NCI-H2171 (cell line): ENCODE measurements at regions not wholly inside any gene's neighbourhood (a gene's known extent, or its start where the extent isn't known, plus 50 kb on each side); places are given as distances from the start of the nearest gene placed in this dataset.

Experiments used
- DNase-seq: peaks from one replicate; lab custom pipeline; 2025; lab: John Stamatoyannopoulos, UW

DNA sequence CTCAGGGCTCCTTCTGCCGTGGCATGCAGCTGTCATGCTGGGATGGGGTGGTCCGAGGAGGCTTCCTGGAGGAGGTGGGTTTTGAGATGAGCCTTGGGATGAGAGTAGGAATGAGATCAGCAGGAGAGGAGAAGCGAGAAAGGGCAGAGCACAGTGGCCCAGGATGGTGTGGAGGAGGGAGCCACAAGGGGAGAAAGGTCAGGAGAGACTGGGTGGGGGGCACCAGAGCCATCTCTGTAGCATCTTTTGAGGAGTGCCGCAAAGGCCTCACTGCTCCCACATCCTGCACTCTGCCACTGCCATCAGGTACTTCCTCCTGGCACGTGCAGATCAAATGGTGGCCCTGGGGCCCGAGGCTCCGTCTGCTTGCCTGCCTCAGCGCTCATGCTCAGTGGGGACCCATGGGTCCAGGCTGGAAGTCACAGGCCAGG lies 150.2 kb downstream of the MACROH2A1 start:
- DNase-seq = no peak

GRCh38 chr5:135246923-135247795 lies 151.9 kb downstream of the MACROH2A1 start:
- no peak for DNase-seq

DNA sequence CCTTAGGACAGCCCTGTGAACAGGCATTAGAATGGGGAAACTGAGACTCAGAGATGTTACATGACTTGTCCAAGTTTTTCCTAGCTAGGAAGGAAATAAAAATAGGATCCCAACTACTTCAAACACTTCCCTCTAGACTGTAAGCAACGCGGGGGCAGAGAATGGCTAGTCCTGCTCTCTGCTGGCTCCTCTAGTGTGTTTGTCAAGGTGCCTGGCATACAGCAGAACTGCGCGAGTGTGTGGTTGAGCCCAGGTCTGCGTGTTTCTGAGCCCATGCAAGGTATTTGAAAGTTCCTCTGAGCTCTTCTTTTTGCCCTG lies 152.5 kb downstream of the MACROH2A1 start:
- no peak for DNase-seq

GRCh38 chr5:135245521-135246499 lies 153.2 kb downstream of the MACROH2A1 start:
- no peak for DNase-seq

GRCh38 chr5:135244620-135245021 lies 154.4 kb downstream of the MACROH2A1 start:
- no peak for DNase-seq

- DNase-seq = no peak
These were observed 155.3 kb downstream of the MACROH2A1 start for GRCh38 chr5:135243556-135244285.

DNA sequence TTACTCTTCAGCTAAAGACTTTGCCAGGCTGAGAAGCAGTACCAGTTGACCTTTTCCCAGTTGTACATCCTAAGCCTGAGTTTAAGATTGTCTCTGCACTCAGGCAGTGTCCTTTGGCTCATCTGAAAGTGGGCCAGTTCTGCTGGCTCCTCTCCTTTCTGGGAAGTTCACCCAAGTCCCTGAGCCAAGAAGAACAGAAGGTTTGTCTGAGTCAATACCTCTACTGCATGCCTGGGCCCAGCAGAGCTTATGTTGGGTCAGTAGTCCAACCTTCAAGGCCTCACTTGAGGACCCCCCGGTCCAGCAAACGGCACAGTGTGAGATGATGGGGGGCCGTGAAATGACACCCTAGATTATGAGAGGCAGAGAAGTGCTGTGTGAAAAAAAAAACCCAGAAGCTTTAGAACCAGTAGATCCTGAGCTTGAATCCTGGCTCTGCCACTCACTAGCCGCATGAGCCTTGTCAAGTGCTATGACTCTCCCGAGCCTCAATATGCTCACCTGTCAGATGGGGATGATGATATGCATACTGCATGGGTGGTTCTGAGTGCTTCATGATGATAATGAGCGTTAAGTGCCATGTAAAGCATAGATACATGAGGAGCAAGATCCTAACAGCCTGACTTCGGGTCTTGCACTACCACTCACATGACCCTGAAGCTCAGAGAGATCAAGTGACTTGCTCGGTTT lies 156.0 kb downstream of the MACROH2A1 start:
- DNase-seq = no peak

GRCh38 chr5:135242021-135242865 lies 156.8 kb downstream of the MACROH2A1 start:
- no peak for DNase-seq

- no peak for DNase-seq
These were observed 157.5 kb downstream of the MACROH2A1 start for GRCh38 chr5:135241536-135241935.

GRCh38 chr5:135240781-135241360 lies 158.2 kb downstream of the MACROH2A1 start:
- DNase-seq = no peak

- DNase-seq = no peak
These were observed 158.8 kb downstream of the MACROH2A1 start for GRCh38 chr5:135240283-135240633.

DNA sequence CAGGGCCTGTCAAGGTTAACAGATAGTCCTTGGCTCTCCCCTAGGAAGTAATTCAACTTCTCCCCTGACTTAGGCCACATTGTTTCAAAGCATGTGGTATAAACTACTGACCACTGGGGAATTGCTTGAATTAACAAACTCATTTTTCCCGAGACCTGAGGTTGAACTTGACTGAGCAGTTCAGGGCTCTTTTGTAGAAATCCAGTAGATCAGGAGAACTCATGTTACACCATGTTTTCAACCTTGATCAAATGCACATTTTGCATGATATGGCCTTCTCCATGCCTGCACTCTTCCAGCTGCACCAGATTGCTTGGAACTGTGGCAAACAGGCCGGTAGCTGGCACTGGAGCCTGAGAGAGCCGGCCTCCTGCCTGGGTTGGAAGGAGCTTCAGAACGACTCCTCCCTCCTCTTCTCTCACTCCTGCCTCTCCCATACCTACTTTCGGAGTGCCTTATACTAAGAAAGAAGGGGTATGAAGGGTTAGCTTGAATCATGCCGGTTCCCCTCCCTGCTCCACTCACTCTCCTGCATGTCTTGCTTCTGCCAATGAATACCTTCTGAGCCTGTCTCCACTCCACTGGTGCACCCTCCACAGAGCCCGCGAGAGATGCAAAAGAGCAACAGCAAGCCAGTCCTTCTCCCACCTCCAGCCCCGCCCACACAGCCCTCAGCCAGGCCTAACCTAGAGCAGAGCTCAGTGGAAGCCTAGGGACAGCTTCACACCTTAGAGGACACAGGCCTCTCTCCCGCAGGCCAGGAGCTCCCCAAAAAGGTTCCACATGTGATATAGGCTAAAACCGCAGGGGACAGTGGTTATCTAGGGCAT lies 159.4 kb downstream of the MACROH2A1 start:
- DNase-seq = no peak

DNA sequence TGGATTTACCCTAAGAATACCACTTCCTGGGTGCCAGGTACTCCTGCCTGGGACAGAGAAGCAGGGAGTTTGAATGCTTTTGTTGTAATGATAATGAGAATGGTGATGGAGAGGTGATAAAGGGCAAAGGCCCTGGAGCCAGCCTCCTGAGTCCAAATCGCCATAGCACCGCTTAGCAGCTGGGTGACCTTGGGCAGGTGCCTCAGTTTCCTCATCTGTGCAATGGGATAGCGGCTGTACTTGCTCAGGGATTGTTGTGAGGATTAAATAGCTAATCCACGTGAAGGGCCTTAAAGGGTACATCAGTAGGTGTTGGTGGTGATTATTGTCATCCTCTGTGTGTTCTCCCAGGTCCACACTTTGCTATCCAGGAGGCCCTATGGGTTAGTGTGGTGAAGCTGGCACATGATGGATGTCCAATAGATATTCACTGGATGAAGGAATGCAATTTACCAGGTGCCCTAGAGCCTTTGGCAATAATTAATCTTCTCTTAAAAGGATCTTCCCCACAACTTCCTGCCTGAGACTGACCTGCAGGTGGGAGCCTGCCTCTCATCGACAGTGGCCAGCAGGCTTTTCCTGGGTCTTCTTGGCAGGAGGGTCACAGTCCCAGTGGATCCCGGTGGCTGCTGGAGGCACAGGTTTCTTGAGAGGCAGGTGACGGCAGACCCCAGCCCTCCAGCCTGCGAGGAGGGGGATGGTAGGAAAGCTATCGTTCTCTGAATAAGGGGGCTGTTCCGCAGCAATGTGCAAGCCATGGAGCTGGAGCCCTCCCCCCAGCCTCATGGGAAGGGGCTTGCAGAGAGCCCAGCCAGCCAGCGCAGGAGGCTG lies 160.2 kb downstream of the MACROH2A1 start:
- no peak for DNase-seq

GRCh38 chr5:135237748-135238103 lies 161.3 kb downstream of the MACROH2A1 start:
- no peak for DNase-seq

DNA sequence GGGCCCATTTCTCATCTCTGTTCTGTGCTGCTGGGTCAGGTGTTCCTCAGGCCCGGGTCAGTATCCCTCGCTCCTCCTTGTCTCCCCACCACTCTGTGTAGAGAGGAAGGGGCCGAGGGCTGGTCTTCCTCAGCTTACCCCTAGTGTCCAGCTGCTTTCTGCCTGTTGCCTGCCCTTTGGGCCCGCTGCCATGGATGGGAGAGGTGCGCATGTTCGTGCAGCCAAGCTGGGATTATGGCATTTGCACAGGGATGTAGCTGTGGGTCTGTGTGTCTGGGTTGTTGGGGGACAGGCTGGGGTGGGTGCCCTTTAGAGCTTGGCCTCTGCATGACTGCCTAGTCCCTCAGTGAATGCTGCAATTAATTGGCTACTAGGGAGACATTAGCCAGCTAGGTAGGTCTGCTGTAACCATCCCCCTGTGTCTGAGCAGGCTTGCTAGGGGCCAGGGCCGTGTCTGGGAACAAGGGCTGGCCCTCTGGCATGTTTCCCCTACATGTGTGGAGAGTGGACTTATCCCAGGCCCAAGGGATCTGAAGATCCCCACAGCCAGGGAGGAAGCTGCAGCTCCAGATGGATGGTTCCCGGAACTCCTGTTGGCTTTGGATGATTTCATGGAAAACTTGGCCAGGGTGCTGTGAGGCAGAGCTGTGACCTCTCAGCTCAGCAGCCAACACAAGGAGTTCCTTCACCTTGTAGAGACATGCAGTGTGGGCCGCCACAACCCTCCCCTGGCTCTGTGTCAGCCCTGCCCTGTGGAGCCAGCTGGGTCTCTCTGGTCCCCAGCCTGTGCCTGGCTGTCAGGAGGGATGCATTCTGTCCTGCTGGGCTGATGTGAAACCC lies 161.9 kb downstream of the MACROH2A1 start:
- no peak for DNase-seq

DNA sequence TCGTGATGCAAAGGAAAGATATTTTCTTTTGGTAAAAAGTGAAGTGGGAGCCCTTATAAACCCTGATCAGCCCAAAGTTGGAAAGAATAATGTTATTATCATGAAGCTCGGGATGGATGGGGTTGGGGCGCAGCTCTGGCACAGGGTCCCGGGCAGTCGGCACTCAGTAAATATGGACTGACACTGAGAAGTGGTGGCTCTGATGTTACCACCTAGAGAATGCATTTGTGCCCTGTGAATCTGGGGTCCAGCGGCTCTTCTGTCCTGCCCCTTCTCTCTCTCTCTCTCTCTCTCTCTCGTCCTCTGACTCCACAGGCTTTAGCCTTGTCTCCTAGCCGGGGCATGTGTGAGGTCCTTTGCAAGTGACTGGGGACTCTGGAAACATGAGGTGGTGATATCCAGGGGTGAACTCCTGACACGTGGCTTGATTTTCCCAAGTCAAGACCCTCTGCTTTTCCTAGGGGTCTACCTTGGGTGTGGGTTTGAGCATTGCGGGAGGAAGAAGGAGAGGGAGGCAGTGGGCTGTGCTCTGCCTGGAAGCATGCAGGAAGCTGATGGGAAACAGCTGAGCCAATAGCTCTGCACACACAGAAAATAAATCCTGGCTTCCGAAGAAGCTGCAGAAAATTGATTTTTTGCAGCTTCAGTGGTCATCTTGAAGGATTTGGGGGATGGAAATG lies 162.7 kb downstream of the MACROH2A1 start:
- no peak for DNase-seq

DNA sequence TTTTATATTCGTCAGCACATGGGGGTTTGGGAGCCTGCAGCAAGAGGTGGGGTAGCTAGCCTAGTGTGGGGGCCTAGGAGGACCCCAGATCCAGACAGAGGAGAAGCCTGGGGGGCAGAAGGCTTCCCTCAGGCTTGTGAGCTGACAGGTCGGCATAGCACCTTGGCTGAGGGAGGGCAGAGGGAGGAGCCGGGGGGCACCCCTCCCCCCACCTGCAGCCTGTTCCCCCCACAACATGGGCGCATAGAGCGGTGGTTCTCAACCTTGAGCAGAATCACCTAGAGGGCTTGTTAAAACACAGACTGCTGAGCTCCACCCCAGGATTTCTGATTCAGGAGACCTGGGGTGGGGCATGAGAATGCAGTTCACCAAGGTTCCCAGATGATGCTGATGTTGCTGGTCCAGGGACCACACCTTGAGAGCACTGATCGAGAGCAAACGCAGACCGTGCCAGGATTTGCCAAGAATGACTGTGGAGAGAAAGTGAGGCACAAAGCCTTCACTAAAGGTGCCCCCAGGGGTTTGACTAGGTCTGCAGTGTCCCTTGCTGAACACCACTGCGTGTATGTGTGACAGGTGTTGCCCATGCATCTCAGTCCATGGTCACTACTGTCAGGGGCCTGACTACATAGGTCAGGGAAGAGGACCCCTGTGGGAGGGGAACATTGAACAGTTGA lies 163.3 kb downstream of the MACROH2A1 start:
- DNase-seq = no peak
